Iris pigment epithelial cell (primary cell): ENCODE measurements at regions not wholly inside any gene's neighbourhood (a gene's known extent, or its start where the extent isn't known, plus 50 kb on each side); places are given as distances from the start of the nearest gene placed in this dataset.

ENCODE experiments used
- DNase-seq: peaks from one replicate; pipeline ENCODE4 v3.0.0-alpha.2; 2011; ENCODE audit warnings: low read depth

DNA sequence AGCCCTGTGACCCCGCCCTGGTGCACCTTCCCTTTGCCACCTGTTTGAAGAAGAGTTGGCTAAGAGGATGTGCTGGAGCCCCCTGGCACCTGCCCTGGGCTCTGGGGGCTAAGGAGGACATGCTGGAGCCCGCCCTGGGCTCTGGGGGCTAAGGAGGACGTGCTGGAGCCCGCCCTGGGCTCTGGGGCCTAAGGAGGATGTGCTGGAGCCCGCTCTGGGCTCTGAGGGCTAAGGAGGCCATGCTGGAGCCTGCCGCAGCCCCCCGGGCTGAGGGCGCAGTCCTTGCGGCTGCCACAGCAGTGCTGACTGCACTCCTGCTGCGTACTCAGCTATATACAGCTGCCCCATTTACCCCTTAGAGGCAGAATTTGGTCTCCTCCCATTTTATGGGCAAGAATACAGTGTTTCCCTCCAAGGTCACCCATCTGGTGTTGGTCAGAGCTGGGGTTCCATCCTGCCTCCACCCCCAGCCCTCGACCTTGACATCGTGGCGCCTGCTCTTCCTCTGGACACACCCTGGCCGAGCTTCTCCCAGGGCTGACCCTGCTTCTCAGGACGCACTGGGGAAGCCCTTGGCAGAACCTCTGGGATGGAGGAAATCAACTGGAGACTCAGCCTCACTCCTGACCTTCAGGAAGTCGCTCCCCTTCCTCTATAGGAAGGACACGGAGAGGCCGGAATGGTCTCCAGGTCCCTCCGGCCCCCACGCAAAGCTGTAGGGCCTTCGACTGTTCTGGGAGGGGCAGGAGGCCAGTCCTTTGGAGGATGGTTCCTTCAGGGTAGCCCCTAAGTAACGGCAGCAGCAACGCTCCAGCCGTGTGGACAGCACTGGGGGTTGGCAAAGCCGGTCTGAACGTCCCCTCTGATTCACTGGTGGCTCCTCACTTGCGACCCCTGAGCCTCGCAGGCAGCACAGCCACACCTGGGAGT is 65.0 kb upstream of the HPCAL1 start:
- DNase-seq = no peak

DNA sequence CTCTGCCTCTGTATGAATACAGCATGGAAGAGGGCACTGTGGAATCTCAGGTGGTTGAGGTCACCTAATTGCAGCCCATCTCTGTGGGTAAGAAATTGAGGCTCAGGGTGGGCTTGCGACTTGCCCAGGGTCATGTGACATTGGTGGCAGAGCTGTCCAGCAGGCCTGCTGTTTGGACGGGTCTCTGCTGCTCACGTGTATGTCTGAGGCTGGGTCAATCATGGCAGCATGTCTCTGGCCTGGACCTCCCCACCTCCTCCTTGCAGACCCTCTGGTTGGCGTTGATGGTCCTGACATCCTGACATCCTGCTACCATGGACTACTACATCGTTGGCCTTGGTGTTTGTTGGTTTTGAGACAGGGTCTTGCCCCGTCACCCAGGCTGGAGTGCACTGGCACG is 64.3 kb upstream of the HPCAL1 start:
- DNase-seq = no peak

DNA sequence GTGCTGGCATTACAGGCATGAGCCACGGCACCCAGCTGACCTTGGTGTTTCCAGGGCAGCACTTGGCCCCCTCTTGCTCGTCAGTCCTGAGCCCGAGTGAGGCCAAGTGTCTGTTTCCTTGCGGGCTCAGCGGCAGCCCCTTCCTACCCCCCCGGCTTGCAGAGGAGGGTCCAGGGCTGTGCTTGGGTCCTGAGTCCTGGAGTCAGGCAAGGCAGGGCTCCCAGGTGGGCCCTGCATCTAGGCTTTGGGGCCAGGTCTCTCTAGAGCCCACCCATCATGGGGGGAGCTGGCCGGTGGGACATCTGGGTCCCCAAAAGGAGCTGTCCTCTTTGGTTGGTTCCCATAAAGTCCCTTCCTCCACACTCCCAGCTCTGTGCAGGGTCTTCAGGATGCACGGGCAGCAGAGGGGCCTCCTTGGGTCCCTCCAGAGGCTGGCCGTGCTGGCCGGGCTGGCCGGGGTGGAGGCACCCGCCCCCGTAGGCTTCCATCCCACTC is 63.7 kb upstream of the HPCAL1 start:
- no peak for DNase-seq

DNA sequence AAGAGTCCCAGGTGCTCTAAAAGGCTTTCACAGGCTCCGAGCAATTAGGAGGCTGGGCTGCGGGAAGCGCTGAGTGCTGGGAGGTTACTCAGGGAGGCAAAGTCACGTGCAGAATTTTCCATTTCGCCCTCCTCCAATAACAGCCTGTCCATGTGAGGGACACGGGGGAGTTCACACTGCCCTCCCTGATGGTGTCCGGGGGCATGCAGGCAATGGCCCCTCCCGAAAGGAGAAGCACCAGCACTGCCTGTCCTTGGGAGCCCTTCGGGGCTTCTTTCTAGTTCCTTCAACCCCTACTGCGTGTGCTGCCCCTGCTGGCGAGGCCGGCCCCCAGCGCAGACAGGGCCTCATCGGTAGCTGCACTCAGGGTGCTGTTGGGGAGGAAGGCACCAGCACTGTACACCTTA is 63.1 kb upstream of the HPCAL1 start:
- no peak for DNase-seq

DNA sequence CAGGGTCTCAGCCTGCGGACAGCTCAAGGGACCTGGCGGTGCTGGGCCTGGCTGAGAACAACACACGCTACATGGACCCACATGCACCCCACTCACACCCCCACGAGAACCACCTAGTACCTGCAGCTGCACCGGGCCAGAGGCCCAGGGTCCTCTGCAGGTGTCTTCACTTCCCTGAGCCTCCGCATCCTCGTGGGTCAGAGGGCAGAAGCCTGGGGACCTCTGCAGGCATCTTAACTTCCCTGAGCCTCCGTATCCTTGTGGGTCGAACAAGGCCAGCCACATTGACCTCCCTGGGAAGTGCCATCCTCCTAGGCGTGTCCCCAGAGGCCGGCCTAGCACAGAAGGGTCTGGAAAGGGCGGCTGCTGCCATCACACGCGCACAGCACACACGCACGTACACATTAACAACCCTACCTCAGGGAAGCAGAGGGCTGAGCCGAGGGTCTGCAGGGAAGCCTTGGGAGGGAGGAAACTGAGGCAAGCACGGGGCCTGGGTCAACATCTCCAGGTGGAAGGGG is 62.5 kb upstream of the HPCAL1 start:
- no peak for DNase-seq

DNA sequence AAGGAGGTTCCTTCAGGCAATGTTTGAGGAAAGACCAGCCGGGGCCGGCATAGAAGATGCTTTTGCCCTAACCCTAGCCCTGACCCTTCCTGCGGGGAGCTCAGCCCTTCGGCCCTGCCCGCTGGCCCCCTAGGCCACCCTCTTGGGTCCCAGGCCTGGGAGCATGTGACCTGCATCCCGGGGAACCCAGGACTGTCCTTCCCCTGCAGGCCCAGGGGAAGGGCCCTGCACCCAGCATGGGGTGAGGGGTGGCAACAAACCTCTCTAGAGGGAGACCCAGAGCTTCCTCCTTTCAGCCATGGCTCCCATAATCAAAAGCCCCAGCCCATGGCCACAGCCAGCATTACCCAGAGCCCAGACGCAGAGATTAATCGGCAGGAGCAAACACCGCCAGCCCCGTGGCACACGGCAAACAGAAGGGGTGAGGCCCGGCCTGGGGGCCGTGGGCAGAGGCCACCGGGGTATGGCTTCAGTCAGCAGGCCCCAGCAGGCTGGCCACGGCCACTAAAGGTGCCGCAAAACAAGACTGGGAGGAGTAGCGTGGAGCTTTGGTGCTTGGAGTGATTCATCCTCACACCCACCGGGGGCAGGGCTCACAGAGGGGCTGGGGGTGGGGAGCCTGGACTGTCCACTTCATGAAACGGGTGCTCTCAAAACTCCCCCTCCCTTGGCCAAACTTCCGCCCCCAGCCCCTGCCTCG is 61.6 kb upstream of the HPCAL1 start:
- DNase-seq = no peak

DNA sequence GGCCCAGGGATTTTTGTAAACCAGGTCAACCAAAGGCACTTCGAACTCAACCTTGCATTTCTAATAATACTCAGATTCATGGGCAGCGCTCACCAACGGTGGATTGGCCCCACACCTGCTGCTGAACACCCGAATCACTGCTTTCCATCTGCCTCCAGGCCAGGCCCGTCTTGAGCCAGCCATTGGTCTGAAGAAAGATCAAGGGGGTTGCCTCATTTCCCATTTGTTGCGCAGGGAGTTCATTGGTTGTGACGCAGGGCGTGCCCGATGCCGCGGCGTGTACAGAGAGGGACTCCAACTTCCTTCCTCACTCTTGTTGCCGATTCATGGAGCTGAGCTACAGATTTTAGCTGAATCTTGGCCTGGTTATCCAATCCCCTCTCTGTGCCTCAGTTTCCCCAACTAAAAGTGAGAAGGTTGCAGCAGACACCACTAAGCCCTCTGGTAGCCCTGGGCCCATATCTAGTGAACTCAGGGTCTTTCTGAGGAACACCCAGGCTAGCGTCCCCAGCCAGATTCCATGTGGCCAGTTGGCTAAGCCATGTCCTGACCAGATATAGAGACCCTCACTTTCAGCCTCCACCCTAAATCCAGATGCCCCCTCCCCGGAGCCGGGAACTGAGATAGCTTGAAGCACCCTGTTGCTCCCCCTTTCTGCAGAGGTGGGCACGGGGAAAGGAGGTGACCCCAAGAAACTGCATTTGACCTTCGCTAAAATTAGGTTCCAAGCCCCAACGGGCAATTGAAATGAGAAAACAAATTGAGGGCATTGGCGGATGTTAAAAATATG is 60.9 kb upstream of the HPCAL1 start:
- DNase-seq = no peak

DNA sequence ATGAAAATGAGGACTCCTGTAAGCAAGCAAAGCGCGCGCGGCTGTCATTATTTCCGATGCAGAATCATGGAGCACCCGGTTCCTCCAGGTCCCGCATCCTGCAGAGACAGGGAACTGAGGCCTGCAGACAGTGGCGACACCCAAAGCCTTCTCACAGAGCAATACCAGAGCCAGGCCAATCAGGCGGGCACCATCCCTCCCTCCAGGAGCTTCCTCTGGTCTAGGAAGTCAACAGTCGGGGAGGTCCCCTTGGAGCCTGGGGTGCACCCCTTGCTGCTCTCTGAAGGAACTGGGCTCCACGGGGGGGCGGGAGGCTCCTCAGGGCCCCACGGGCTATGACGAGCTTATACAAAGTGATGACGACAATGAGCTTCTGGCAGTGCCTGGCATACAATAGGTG is 60.3 kb upstream of the HPCAL1 start:
- no peak for DNase-seq

DNA sequence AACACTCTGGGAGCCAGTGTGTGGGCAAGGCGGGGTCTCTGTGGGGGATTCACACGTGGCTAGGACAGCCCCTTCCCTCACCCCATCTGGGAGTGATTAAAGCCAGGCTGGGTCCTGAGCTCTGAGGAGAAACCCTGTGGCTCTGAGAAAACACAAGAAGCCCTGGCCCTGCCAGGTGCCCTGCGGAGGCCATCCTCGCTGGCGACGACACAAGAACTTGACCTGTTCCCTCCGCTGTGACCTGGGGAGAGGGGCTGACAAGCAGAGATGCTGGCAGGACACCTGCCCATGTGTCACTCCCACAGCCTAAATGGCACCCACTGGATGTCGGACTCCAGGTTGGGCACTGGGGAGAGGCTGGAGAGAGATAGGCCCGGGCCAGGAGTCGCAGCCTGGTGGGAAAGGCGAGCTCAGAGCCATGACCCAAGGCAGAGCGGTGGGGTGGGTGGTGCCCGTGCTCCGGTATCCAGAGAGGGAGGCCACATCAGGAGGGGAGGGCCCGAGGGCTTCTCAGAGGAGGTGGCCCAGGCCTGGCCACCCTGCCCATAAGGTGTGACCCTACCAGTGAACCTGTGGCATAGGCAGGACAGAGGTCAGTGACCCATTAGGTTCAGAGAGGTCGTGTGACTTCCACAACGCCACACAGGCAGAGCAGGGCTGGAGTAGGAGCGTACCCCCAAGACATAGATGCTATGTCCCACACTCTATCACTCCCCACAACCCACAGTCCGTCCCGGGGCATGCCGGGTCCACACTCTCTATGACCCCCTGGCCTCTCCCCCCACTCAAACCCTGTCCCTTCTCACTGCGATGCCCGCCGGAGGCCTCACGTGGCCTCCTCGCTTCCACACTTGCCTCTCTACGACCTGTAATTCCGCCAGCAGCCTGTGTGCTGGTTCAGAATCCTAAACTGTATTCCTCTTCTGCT is 59.4 kb upstream of the HPCAL1 start:
- no peak for DNase-seq

DNA sequence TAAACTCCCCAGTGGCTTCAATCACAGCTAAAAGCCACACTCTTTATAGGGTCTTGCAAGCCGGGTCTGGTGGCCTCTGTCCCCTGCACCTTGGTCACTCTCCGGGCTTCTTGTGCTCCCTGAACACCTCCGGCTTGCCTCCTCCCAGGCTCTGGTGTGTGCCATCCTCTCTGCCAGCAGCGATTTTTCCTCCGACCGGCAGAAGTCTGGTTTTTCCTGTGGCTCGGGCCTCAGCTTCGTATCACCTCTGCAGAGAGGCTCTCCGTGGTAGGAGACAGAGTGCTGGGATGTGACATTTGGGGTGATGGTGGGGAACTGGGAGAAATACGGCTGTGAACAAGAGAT is 58.8 kb upstream of the HPCAL1 start:
- DNase-seq = no peak

DNA sequence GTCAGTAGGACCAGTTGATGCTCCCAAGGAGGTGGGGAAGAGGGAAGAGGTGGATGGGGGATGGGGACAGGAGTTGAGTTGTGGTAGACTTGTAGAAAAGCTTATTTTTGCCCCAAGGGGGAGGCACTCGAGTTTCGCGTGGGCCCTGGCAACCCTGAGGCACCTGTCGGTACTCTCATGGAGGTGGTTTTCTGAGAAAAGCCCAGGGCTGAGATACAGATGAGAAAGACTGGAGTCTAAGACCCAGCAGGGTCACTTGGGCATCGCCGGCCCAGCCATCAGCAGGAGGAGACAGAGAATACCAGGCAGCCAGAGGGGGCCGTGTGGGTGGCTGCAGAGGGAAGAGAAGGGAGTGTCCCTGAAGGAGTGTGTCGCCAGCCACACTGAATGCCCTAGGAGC is 57.7 kb upstream of the HPCAL1 start:
- DNase-seq = no peak

DNA sequence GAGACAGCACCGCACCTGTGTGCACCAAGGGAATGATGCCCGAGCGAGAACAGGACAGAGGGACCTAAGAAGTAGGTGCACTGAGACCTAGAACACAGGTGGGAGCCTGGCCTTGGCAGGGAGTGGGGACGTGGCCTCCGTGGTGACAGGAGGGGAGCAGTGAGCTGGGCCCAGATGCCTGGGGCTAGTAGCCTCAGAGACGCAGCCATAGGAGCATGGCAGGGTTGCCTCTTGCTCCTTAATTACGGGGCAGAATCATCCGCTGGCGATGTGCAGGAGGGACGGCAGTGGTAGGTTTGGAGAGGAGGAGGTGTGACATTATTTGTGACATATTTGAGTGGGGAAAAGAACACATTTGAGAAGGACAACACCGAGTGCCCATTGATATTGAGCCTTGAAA is 57.0 kb upstream of the HPCAL1 start:
- DNase-seq = no peak

DNA sequence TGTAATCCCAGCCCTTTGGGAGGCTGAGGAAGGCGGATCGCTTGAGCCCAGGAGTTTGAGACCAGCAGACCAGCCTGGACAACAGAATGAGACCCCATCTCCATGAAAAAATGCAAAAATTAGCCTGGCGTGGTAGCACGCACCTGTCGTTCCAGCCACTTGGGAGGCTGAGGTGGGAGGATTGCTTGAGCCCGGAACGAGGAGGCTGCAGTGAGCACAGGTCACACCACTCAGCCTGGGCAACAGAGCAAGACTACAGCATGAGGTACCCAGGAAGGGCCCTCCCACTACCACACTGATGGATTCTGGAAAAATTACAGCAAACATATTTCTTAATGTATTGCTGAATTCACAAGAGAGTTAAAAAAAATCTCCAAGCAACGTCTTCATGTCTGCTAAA is 56.3 kb upstream of the HPCAL1 start:
- no peak for DNase-seq

DNA sequence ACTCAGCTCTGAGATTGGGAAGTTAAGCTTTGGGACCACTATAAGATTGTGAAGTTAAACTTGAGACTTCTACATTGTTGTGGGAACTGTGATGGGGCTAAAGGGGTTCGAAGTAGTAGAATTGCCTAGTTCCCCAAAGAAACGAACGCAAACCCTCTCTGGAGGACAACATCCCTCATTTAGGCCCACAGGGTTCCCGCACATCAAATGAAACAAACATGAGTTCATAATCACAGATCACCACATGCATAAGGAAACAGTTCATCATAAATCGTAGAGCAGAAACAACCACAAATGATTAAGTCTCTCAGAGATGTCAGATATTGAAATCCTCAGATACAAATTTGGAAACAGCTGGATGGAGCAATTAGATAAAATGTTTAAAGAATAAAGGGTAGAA is 55.9 kb upstream of the HPCAL1 start:
- DNase-seq = no peak

DNA sequence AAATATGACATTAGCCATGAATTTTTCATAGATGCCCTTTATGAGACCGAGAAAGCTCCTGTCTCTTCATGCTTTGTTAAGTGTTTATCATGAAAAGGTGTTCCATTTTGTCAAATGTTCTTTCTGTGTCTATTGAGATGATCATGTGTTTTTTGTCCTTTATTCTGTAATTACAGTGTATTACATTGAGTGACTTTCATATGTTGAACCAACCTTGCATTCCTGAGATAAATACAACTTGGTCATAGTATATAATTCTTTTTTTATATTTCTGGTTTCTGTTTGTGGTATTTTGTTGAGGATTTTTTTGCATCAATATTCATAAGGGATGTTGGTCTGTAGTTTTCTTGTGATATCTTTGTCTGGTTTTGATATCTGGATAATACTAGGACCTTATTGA is 52.9 kb upstream of the HPCAL1 start:
- no peak for DNase-seq

DNA sequence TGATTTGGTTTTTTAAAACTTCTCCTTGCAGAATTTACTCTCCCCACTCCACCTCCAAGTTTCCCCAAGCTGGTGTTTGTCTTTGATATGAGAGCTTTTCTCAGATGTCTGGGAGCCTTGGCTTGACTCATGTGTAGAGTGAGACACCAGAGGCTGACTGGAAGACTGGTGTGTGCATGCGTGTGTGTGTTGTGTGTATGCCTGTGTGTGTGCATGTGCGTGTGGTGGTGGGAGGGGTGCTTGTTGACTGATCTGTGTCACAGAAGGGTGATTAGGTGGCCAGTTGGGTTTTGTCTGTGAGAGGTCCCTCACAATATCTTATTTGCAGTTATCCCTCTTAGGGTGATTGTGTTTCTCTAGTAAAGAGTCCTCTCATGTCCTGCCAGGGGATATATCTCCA is 50.5 kb upstream of the HPCAL1 start:
- DNase-seq = no peak

DNA sequence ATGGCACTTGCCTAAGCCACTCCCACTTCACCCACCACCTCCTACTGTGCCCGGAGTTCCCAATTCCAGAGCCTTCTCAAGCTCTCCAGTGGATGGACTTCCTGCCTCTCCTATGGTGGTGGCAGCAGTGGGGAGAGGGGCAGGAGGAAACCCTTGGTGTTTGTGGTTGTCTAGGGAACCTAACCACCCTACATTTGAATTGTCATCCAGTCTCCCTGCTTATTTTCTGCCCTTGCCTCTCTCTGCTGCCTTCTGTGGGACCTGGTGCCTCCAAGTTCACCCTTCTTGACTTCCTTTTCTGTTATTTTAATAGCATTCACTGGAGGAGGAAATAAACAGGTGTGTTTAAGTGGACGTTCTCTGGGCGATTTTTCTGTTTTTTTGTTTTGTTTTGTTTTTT is 50.0 kb upstream of the HPCAL1 start:
- DNase-seq = no peak
